HCT116 (cell line): ENCODE measurements at regions not wholly inside any gene's neighbourhood (a gene's known extent, or its start where the extent isn't known, plus 50 kb on each side); places are given as distances from the start of the nearest gene placed in this dataset.

ENCODE experiments used
- ATAC-seq: fragments of 200-7000 bp; cut with Tn5 transposase; 2 replicates; pipeline ENCODE4 v1.9.1; 2020; ENCODE audit warnings: mild to moderate bottlenecking, moderate library complexity
- BruUV-seq: library from RNA; stranded (reverse); fragments of 400-500 nt; replicated peaks from 2 replicates; lab custom pipeline; 2021; lab: Mats Ljungman, UMichigan
- CTCF ChIA-PET: fragments of 300-600 bp; sonication (Branson Sonifier 250); formaldehyde crosslinking; loops from one replicate; lab custom pipeline; 2021; ENCODE audit warnings: antibody characterized with exemption; lab: Charles Lee
- POLR2A ChIA-PET: fragments of 300-600, 350-600 bp; sonication (Branson Sonifier 250); formaldehyde crosslinking; loops from one replicate; lab custom pipeline; 2021; ENCODE audit warnings: antibody characterized with exemption; lab: Charles Lee
- RAD21 ChIA-PET, 2 experiments: fragments of 300-600 bp; sonication (Branson Sonifier 250); formaldehyde crosslinking; loops; one replicate each; lab custom pipeline; 2023; ENCODE audit warnings: low total read pairs in 2 of 2; ENCODE audit not compliant: uncharacterized antibody in 2 of 2, unreplicated experiment in 2 of 2, low non-redundant PET in 1 of 2; lab: Charles Lee
- DNase-seq: peaks from one replicate; pipeline ENCODE4 v3.0.0-alpha.2; 2010; ENCODE audit warnings: low read depth, low spot score
- H2AFZ ChIP-seq: fragments of 200-600 bp; shearing (Covaris generic), sonication (generic); 2 replicates; pipeline ENCODE4 v1.6.1; 2017; ENCODE audit warnings: low read depth, mixed run types, mixed read lengths, antibody characterized with exemption, low read length; ENCODE audit not compliant: poor library complexity, severe bottlenecking
- H3K27ac ChIP-seq: 2 replicates; pipeline ENCODE4 v1.5.1; 2012; ENCODE audit warnings: low read depth, low read length
- H3K27me3 ChIP-seq: fragments of 200-600 bp; sonication (generic); 2 replicates; pipeline ENCODE4 v1.6.1; 2016; ENCODE audit warnings: mixed run types, low read length, mixed read lengths; ENCODE audit not compliant: insufficient read depth
- H3K36me3 ChIP-seq, 2 experiments: fragments of 200-500 bp in 1 of 2; fragments of 200-600 bp in 1 of 2; sonication (Bioruptor generic) in 1 of 2; sonication (generic) in 1 of 2; 2 replicates each; pipeline versions ENCODE4 v1.5.1 to v1.6.1; 2014 to 2016; ENCODE audit warnings: low read length in 2 of 2, inconsistent platforms in 1 of 2, mixed read lengths in 1 of 2, mixed run types in 1 of 2; ENCODE audit not compliant: insufficient read depth in 2 of 2, control insufficient read depth in 1 of 2
- H3K4me1 ChIP-seq, 2 experiments: fragments of 200-600 bp in 1 of 2; sonication (generic) in 1 of 2; 2 replicates each; pipeline versions ENCODE4 v1.5.1 to v1.6.1; 2012 to 2017; ENCODE audit warnings: low read length in 2 of 2, inconsistent platforms in 1 of 2, mild to moderate bottlenecking in 1 of 2, mixed read lengths in 1 of 2, mixed run types in 1 of 2, moderate library complexity in 1 of 2; ENCODE audit not compliant: insufficient read depth in 2 of 2, control insufficient read depth in 1 of 2
- H3K4me2 ChIP-seq: fragments of 200-600 bp; sonication (generic); 2 replicates; pipeline ENCODE4 v1.6.1; 2017; ENCODE audit warnings: mixed run types, low read length, mixed read lengths
- H3K4me3 ChIP-seq, 2 experiments: fragments of 200-600 bp in 1 of 2; sonication (generic) in 1 of 2; replicated peaks in 1 of 2; 2 replicates each; pipeline ENCODE4 v1.5.1; 2011 to 2016; ENCODE audit warnings: low read length in 2 of 2, control low read depth in 1 of 2, low read depth in 1 of 2, mild to moderate bottlenecking in 1 of 2, mixed read lengths in 1 of 2, mixed run types in 1 of 2
- H3K79me2 ChIP-seq: fragments of 200-600 bp; sonication (generic); 2 replicates; pipeline ENCODE4 v1.6.1; 2017; ENCODE audit warnings: mild to moderate bottlenecking, mixed run types, low read length, moderate library complexity, mixed read lengths; ENCODE audit not compliant: insufficient read depth
- H3K9ac ChIP-seq: fragments of 200-600 bp; sonication (generic); 2 replicates; pipeline ENCODE4 v1.6.1; 2016; ENCODE audit warnings: low read length, mixed read lengths
- H3K9me2 ChIP-seq: fragments of 200-600 bp; sonication (generic), shearing (Covaris generic); 2 replicates; pipeline ENCODE4 v1.6.1; 2017; ENCODE audit warnings: mixed run types, mild to moderate bottlenecking, moderate library complexity; ENCODE audit not compliant: insufficient read depth
- H3K9me3 ChIP-seq, 2 experiments: fragments of 200-500 bp in 1 of 2; fragments of 200-600 bp in 1 of 2; sonication (Bioruptor generic) in 1 of 2; sonication (generic) in 1 of 2; 2 replicates each; pipeline ENCODE4 v1.6.1; 2014 to 2017; ENCODE audit warnings: low read length in 2 of 2, mixed read lengths in 2 of 2, inconsistent platforms in 1 of 2, low read depth in 1 of 2, mild to moderate bottlenecking in 1 of 2, mixed run types in 1 of 2, moderate library complexity in 1 of 2; ENCODE audit not compliant: control insufficient read depth in 1 of 2, insufficient read depth in 1 of 2
- H4K20me1 ChIP-seq: fragments of 200-600 bp; sonication (generic), shearing (Covaris generic); 2 replicates; pipeline ENCODE4 v1.6.1; 2017; ENCODE audit warnings: mixed run types, mild to moderate bottlenecking, moderate library complexity; ENCODE audit not compliant: insufficient read depth
- CBX3 ChIP-seq: IDR thresholded peaks from 2 replicates; pipeline ENCODE4 v1.6.1; 2012; ENCODE audit warnings: low read depth
- CTCF ChIP-seq, 3 experiments: fragments of 200-600 bp in 1 of 3; sonication (generic) in 1 of 3; IDR thresholded peaks in 2 of 3; conservative IDR thresholded peaks in 1 of 3; 2 replicates each; pipeline ENCODE4 v1.5.1; 2012 to 2017; ENCODE audit warnings: low read depth in 2 of 3, low read length in 2 of 3, antibody characterized with exemption in 1 of 3, borderline replicate concordance in 1 of 3, control low read depth in 1 of 3, mild to moderate bottlenecking in 1 of 3, mixed read lengths in 1 of 3, mixed run types in 1 of 3, moderate library complexity in 1 of 3; ENCODE audit not compliant: insufficient read depth in 1 of 3
- EGR1 ChIP-seq: IDR thresholded peaks from 2 replicates; pipeline ENCODE4 v1.6.1; 2012; ENCODE audit warnings: low read depth
- ELF1 ChIP-seq: IDR thresholded peaks from 2 replicates; pipeline ENCODE4 v1.6.1; 2012; ENCODE audit warnings: low read depth, borderline replicate concordance
- FOSL1 ChIP-seq: IDR thresholded peaks from 2 replicates; pipeline ENCODE4 v1.6.1; 2012; ENCODE audit warnings: low read depth
- JUND ChIP-seq: IDR thresholded peaks from 2 replicates; pipeline ENCODE4 v1.6.1; 2012
- POLR2A ChIP-seq: IDR thresholded peaks from 2 replicates; pipeline ENCODE4 v1.7.0; 2011; ENCODE audit warnings: borderline replicate concordance; ENCODE audit not compliant: insufficient read depth, insufficient read length; ENCODE audit errors: extremely low read depth
- POLR2AphosphoS5 ChIP-seq: IDR thresholded peaks from 2 replicates; pipeline ENCODE4 v1.6.1; 2011; ENCODE audit warnings: mild to moderate bottlenecking, low read depth, low read length, moderate library complexity
- RAD21 ChIP-seq: IDR thresholded peaks from 2 replicates; pipeline ENCODE4 v1.6.1; 2012; ENCODE audit warnings: low read depth, mild to moderate bottlenecking
- REST ChIP-seq: IDR thresholded peaks from 2 replicates; pipeline ENCODE4 v1.6.1; 2012; ENCODE audit warnings: low read depth
- SIN3A ChIP-seq: IDR thresholded peaks from 2 replicates; pipeline ENCODE4 v1.6.1; 2012; ENCODE audit warnings: low read depth
- SP1 ChIP-seq: IDR thresholded peaks from 2 replicates; pipeline ENCODE4 v1.6.1; 2012; ENCODE audit warnings: low read depth
- TCF7L2 ChIP-seq: IDR thresholded peaks from 2 replicates; pipeline ENCODE4 v1.7.0; 2011; ENCODE audit warnings: borderline replicate concordance, inconsistent platforms; ENCODE audit not compliant: insufficient read depth, insufficient read length; ENCODE audit errors: extremely low read depth
- YY1 ChIP-seq: IDR thresholded peaks from 2 replicates; pipeline ENCODE4 v1.6.1; 2011; ENCODE audit warnings: low read length, low read depth, moderate library complexity, mild to moderate bottlenecking; ENCODE audit not compliant: insufficient replicate concordance; ENCODE audit errors: extremely low read depth
- ZBTB33 ChIP-seq: IDR thresholded peaks from 2 replicates; pipeline ENCODE4 v1.6.1; 2011; ENCODE audit warnings: mild to moderate bottlenecking, low read length, moderate library complexity; ENCODE audit not compliant: insufficient replicate concordance; ENCODE audit errors: extremely low read depth
- ZFX ChIP-seq: fragments of 450-650 bp; IDR thresholded peaks from 2 replicates; pipeline ENCODE4 v1.6.1; 2017
- ZNF274 ChIP-seq: fragments of 200-500 bp; sonication (Bioruptor generic); IDR thresholded peaks from 2 replicates; pipeline ENCODE4 v1.6.1; 2014; ENCODE audit warnings: mild to moderate bottlenecking, low read depth, low read length, inconsistent platforms
- intact Hi-C: fragments of 100-400 bp; cut with micrococcal nuclease; formaldehyde crosslinking; loops from 2 replicates; pipeline ENCODE4 v1.10.0; 2022

- no TSS peak for BruUV-seq
- RAD21 ChIA-PET: no interaction called here
- no peaks in the 10 kb centered on the region for H3K4me1 ChIP-seq
- H3K36me3 ChIP-seq: no peaks in the 10 kb centered on the region
- H3K27me3 ChIP-seq: no peaks in the 10 kb centered on the region
- H3K4me2 ChIP-seq: no peak overlapping the region
- intact Hi-C loops: no loop called here
- CTCF ChIA-PET: no interaction called here
- no peak for TF ChIP-seq REST
- no peak for TF ChIP-seq ZNF274
- TF ChIP-seq JUND: no peak
- no peak for TF ChIP-seq POLR2A
- TF ChIP-seq POLR2AphosphoS5: no peak
- no peak for TF ChIP-seq TCF7L2
- no peak for TF ChIP-seq ELF1
- TF ChIP-seq RAD21: no peak
- no peak for TF ChIP-seq YY1
- no peak for TF ChIP-seq CBX3
- TF ChIP-seq SIN3A: no peak
- TF ChIP-seq FOSL1: no peak
- TF ChIP-seq CTCF (IDR thresholded peaks at IDR 0.05 in 2 of 3, conservative IDR thresholded peaks at IDR 0.05 in 1 of 3; ENCODE audit: borderline replicate concordance in 1 of 3, insufficient read depth in 1 of 3, low read depth in 2 of 3, low read length in 2 of 3): no peak
- no peak for TF ChIP-seq SP1
- no peak for TF ChIP-seq ZFX
- TF ChIP-seq EGR1: no peak
- no peak for TF ChIP-seq ZBTB33
- ATAC-seq (no peak), DNase-seq (no peak)
- no peaks in the 10 kb centered on the region for H3K9me2 ChIP-seq
- H2AFZ ChIP-seq: no peak overlapping the region
- H3K9me3 ChIP-seq: peaks cover 0 to 10% of the 10 kb centered on the region in 2 experiments; a peak in 1 of 4 replicates
- no peaks in the 10 kb centered on the region for H3K79me2 ChIP-seq
- H3K27ac ChIP-seq: no peak overlapping the region
- POLR2A ChIA-PET: no interaction called here
- no peaks in the 10 kb centered on the region for H4K20me1 ChIP-seq
- no peak overlapping the region for H3K9ac ChIP-seq
- no peak overlapping the region for H3K4me3 ChIP-seq
Observed at GRCh38 chr12:5138845-5139244, 95.2 kb downstream of the KCNA5 start.
